ENCODE measurements at regions not wholly inside any gene's neighbourhood (a gene's known extent, or its start where the extent isn't known, plus 50 kb on each side); places are given as distances from the start of the nearest gene placed in this dataset.

DNA sequence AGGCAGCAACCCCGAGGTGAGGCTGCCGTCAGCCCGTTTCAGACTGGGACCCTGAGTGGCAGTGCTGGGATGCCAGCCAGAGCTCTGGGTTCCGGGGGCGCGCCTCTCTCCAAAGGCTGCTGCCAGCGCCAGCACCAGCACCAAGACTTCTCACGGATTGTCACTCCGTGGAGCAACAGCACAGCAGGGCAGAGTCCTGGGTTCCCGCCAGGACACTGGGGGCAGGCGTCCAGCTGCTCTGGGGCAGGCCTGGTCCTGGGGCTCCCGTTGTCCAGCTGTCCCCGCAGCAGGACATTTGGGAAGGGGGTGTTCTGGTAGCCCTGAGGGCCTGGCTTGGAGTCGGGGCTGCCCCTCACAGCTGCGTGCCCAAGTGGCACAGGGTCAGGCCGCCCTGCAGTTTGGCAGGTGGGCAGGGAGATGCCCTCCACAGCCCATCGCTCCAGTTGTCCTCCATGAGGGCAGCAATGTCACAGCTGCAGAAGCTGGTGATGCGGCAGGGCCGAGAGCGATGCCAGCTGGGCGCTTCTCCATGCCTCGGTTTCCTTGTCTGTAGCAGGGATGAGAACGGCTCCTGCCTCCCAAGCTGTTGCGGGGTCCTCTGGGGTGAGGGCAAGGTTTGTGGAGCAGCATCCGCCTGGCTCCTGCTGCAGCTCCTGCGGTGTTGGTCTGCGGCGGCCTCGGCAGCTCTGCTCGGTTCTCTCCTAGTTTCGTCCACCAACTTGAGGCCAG, 137.3 kb upstream of the CIBAR2 start:
- Histone ChIP-seq H3K79me2 (ENCODE audit: insufficient read depth, low read length) (no peaks in the 10 kb centered on the region), H3K27me3 (ENCODE audit: insufficient read depth, low read length, poor library complexity) (peaks cover 3% of the 10 kb centered on the region), H3K9ac (ENCODE audit: low read depth, low read length) (no peak overlapping the region), H3K4me2 (ENCODE audit: insufficient read depth, low read length) (no peak overlapping the region), H3K4me1 (ENCODE audit: insufficient read depth, low read length) (no peaks in the 10 kb centered on the region), H3K9me3 (ENCODE audit: insufficient read depth, low read length, severe bottlenecking) (no peaks in the 10 kb centered on the region), H3K4me3 (ENCODE audit: low read depth in 1 of 2, low read length in 2 of 2) (no peak overlapping the region), H3K27ac (ENCODE audit: low read length) (no peak overlapping the region), H2AFZ (ENCODE audit: low read depth, low read length) (no peak overlapping the region), H3K36me3 (ENCODE audit: insufficient read depth, low read length) (no peaks in the 10 kb centered on the region), H4K20me1 (ENCODE audit: insufficient read depth, low read length) (peaks cover 9% of the 10 kb centered on the region; the same call in 1 of the 2 replicates)
- no peak for ATAC-seq (ENCODE audit: insufficient read depth, low read depth)
- no peak for DNase-seq
- TF ChIP-seq, protein P1, sequence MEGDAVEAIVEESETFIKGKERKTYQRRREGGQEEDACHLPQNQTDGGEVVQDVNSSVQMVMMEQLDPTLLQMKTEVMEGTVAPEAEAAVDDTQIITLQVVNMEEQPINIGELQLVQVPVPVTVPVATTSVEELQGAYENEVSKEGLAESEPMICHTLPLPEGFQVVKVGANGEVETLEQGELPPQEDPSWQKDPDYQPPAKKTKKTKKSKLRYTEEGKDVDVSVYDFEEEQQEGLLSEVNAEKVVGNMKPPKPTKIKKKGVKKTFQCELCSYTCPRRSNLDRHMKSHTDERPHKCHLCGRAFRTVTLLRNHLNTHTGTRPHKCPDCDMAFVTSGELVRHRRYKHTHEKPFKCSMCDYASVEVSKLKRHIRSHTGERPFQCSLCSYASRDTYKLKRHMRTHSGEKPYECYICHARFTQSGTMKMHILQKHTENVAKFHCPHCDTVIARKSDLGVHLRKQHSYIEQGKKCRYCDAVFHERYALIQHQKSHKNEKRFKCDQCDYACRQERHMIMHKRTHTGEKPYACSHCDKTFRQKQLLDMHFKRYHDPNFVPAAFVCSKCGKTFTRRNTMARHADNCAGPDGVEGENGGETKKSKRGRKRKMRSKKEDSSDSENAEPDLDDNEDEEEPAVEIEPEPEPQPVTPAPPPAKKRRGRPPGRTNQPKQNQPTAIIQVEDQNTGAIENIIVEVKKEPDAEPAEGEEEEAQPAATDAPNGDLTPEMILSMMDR (IDR thresholded peaks at IDR 0.05; ENCODE audit: borderline replicate concordance, extremely low read depth, low read length, poor library complexity, severe bottlenecking): no peak

- TF ChIP-seq, protein P1 (IDR thresholded peaks at IDR 0.05; ENCODE audit: borderline replicate concordance, extremely low read depth, low read length, poor library complexity, severe bottlenecking): no peak
- TF ChIP-seq EZH2 (IDR thresholded peaks at IDR 0.05; ENCODE audit: borderline replicate concordance, low read depth, low read length, severe bottlenecking): no peak
- H3K9ac ChIP-seq (ENCODE audit: low read depth, low read length): no peak overlapping the region
Measured at GRCh38 chr16:85250147-85250463, 137.8 kb upstream of the CIBAR2 start.

DNA sequence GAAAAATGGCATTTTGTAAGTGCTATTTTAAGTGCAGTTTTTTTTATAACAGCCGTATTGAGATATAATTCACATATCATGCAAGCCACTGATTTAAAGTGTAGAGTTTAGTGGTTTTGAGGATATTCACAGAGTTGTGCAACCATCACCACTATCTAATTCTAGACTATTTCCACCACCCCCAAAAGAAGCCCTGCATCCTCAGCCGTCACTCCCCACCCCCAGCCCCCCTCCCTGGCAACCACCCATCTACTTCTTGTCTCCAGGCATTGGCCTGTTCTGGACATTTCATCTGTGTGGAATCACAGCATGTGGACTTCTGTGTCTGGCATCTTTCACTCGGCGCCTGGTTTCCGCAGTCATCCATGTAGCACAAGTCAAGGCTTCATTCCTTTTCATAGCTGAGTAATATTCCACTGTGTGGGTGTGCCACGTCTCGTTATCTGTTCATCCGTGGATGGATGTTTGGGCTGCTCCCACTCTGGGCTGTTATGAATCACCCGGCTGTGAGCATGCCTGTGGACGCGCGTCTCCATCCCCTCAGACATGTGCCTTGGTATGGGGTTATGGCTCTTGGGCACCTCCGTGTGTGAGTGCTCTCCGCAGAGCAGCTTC, 138.4 kb upstream of the CIBAR2 start:
- TF ChIP-seq, protein P1 (IDR thresholded peaks at IDR 0.05; ENCODE audit: borderline replicate concordance, extremely low read depth, low read length, poor library complexity, severe bottlenecking): no peak
- TF ChIP-seq EZH2 (IDR thresholded peaks at IDR 0.05; ENCODE audit: borderline replicate concordance, low read depth, low read length, severe bottlenecking): no peak
- Histone ChIP-seq H3K9ac (ENCODE audit: low read depth, low read length) (no peak overlapping the region), H3K36me3 (ENCODE audit: insufficient read depth, low read length) (no peaks in the 10 kb centered on the region), H3K79me2 (ENCODE audit: insufficient read depth, low read length) (no peaks in the 10 kb centered on the region), H4K20me1 (ENCODE audit: insufficient read depth, low read length) (peaks cover 9% of the 10 kb centered on the region; the same call in 1 of the 2 replicates), H3K4me3 (ENCODE audit: low read depth in 1 of 2, low read length in 2 of 2) (no peak overlapping the region), H3K4me1 (ENCODE audit: insufficient read depth, low read length) (no peaks in the 10 kb centered on the region), H3K27me3 (ENCODE audit: insufficient read depth, low read length, poor library complexity) (peaks cover 3% of the 10 kb centered on the region), H3K27ac (ENCODE audit: low read length) (no peak overlapping the region), H3K4me2 (ENCODE audit: insufficient read depth, low read length) (no peak overlapping the region), H3K9me3 (ENCODE audit: insufficient read depth, low read length, severe bottlenecking) (no peaks in the 10 kb centered on the region), H2AFZ (ENCODE audit: low read depth, low read length) (no peak overlapping the region)
- DNase-seq: no peak
- ATAC-seq (ENCODE audit: insufficient read depth, low read depth): no peak

More at GRCh38 chr16:85250147-85250463, 137.8 kb upstream of the CIBAR2 start:
- Histone ChIP-seq H3K36me3 (ENCODE audit: insufficient read depth, low read length) (no peaks in the 10 kb centered on the region), H3K79me2 (ENCODE audit: insufficient read depth, low read length) (no peaks in the 10 kb centered on the region), H3K27ac (ENCODE audit: low read length) (no peak overlapping the region), H3K4me3 (ENCODE audit: low read depth in 1 of 2, low read length in 2 of 2) (no peak overlapping the region), H3K27me3 (ENCODE audit: insufficient read depth, low read length, poor library complexity) (peaks cover 3% of the 10 kb centered on the region), H3K4me1 (ENCODE audit: insufficient read depth, low read length) (no peaks in the 10 kb centered on the region), H3K4me2 (ENCODE audit: insufficient read depth, low read length) (no peak overlapping the region), H3K9me3 (ENCODE audit: insufficient read depth, low read length, severe bottlenecking) (no peaks in the 10 kb centered on the region), H2AFZ (ENCODE audit: low read depth, low read length) (no peak overlapping the region), H4K20me1 (ENCODE audit: insufficient read depth, low read length) (peaks cover 9% of the 10 kb centered on the region; the same call in 1 of the 2 replicates)
- DNase-seq (no peak), ATAC-seq (ENCODE audit: insufficient read depth, low read depth) (no peak)
